ACHN (cell line): ENCODE measurements at regions not wholly inside any gene's neighbourhood (a gene's known extent, or its start where the extent isn't known, plus 50 kb on each side); places are given as distances from the start of the nearest gene placed in this dataset.

ENCODE experiments used
- DNase-seq: peaks from one replicate; pipeline ENCODE4 v3.0.0-alpha.2; 2015
- in situ Hi-C: cut with HindIII; loops from 2 replicates; pipeline ENCODE4 v1.10.0; 2017; ENCODE audit warnings: low sequenced_read_pairs, low pct_ligation_motif_present, low pct_unique_long_range_greater_than_20kb

DNA sequence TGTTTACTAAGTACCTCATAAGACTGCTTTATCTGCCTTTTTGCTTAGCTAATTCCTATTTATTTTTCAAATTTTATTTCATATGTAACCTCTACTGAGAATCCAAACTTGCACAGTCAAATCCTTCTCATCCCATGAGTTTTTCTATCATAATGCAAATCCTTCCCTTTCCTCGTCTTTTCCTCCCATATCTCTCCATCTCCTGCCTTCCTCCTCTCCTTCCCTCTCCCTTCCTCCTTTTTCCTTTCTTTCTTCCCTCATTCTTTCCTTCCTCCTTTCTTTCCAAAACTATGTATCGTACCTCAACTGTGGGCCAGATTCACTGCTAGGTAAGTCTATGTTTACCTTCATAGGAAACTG, 201.4 kb upstream of the TMTC4 start:
- no peak for DNase-seq
- in situ Hi-C loops = no loop called here

- peak; percentile 55 for DNase-seq
Observed at GRCh38 chr13:100875392-100876043, 200.9 kb upstream of the TMTC4 start.

DNA sequence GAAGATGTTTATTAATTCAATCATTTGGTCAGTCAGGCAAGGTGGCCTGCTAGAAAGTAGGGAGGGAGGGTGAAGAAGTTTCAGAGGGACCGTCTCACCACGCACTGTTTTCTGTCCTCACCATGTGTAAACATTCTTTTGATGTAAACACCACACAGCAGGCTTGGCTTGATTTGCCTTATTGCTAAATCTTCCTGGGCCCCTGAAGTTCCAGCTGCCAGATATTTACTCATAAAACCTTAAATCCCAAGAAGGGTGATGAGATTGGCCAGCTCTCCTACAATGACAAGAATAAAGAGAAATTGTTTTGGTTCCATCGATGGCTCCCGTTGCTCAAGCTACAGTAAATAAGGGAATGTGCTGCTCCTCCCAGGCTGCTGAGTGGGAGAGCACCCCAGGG, 198.2 kb upstream of the TMTC4 start:
- no peak for DNase-seq
- in situ Hi-C loops = no loop called here

More at GRCh38 chr13:100875392-100876043, 200.9 kb upstream of the TMTC4 start:
- in situ Hi-C loops = no loop called here

- in situ Hi-C loops = no loop called here
- no peak for DNase-seq
Observed at GRCh38 chr13:100870898-100871297, 196.3 kb upstream of the TMTC4 start.

- in situ Hi-C loops = no loop called here
- no peak for DNase-seq
Observed at GRCh38 chr13:100860866-100861265, 186.3 kb upstream of the TMTC4 start.

DNA sequence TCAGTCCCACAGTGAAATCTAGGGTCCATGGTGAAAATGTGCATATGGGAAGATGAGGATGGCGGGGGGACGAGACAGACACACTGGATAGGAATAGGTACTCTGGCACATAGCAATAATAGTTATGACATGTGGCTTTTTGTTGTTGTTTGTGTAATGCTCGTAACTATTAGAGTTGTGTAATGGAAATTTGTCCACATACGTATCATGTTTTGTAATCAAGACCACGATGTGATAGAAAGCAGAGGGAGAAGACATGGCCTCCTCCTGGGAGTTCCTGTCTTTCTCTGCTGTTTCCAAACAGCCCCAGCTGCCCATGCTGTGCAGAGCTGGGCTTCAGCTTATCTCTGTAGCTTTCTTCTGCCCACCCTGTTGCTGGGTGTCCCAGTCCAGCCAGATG, 185.3 kb upstream of the TMTC4 start:
- DNase-seq = no peak
- in situ Hi-C loops = no loop called here

GRCh38 chr13:100855151-100855550, 180.6 kb upstream of the TMTC4 start:
- in situ Hi-C loops = no loop called here
- DNase-seq = no peak

- DNase-seq = no peak
- in situ Hi-C loops = no loop called here
Observed at GRCh38 chr13:100854006-100854405, 179.4 kb upstream of the TMTC4 start.

- in situ Hi-C loops = no loop called here
Observed at GRCh38 chr13:100853434-100853833, 178.8 kb upstream of the TMTC4 start.

GRCh38 chr13:100852146-100852545, 177.6 kb upstream of the TMTC4 start:
- DNase-seq = no peak
- in situ Hi-C loops = no loop called here

More at GRCh38 chr13:100853434-100853833, 178.8 kb upstream of the TMTC4 start:
- DNase-seq = no peak

DNA sequence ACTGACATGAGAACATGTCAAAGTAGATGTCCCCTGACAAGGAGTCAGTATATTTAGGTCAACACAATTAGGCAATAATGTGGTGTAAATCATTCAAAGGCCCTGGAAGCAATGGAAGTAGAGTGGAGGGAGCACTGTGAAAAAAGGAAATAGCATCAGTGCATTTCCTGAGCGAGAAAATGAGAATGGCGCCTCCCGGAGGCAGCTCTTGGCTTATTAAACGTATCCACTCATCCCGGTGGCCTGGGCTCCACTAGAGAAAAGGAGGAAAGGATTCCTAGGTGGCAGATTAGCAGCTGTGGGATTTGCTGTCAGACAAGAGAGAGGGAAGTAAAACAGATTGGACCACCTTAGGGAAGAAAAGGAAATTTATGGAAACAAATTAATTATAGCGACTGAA, 173.7 kb upstream of the TMTC4 start:
- no peak for DNase-seq
- in situ Hi-C loops = no loop called here

DNA sequence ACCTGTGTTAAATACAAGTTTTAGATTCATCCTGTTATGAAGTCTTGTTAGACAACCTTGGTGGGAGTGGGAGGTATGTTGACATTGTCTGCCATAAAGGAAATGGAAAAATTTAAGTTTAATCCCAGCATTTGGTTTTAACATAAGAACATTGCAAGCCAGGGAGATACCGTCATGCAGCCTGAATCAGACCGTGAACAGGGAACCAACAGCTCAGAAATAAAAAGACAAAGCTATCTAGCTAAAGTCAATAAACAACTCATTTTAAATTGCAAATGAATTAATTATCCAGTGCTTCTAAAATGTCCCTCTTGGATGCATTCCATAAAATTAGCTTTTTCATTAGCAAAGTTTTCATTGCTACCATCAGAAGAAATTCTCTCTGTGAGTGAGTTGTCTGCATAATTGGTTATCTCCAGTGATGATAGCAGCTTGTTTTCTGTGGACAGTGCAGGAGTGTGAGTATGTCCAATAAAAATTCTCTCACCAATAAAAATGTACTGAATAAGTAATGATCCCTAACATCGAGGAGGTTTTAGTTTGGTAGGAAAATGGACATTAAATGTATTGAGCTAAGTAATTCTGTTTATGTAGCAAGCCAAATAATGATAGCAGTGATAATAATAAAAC, 170.6 kb upstream of the TMTC4 start:
- DNase-seq = no peak
- in situ Hi-C loops = no loop called here

DNA sequence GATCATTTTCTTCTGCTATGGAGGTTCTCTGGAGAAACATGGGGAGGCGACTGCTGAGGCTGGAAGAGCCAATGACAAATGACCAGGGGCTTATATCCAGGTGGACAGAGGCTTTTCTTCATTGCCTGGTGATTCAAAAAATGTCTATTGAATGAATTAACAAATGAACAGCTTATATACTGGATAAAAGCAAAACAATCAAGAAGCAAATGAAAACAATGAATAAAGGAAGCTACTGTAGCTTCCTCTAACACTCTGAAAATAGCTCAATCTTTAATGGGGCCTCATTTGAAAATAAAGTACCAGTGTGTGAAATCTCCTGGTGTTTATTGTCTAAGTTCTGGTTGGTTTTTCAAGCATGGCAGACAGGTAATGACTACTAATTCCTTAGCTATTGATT, 167.5 kb upstream of the TMTC4 start:
- no peak for DNase-seq
- in situ Hi-C loops = no loop called here

- in situ Hi-C loops = no loop called here
- DNase-seq = no peak
Observed at GRCh38 chr13:100838387-100838786, 163.8 kb upstream of the TMTC4 start.

DNA sequence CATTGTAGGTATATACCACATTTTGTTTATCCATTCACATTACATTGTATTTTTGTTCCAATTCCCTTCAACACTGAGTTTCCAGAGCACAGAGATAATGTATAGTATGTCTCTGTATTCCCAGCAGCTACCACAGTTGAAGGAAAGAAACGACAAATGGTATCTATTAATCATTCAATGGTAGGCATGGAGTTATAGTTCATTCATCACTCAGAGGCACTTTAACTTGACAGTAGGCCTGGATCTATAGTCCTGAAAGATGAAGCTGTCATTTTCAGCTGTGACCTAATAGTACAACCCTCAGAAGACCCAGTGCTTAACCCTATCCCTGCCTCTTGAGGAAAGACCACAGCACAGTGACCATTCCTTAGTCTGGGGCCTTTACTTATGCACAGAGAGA, 163.0 kb upstream of the TMTC4 start:
- DNase-seq = no peak
- in situ Hi-C loops = no loop called here

GRCh38 chr13:100836711-100837110, 162.1 kb upstream of the TMTC4 start:
- in situ Hi-C loops = no loop called here
- no peak for DNase-seq

DNA sequence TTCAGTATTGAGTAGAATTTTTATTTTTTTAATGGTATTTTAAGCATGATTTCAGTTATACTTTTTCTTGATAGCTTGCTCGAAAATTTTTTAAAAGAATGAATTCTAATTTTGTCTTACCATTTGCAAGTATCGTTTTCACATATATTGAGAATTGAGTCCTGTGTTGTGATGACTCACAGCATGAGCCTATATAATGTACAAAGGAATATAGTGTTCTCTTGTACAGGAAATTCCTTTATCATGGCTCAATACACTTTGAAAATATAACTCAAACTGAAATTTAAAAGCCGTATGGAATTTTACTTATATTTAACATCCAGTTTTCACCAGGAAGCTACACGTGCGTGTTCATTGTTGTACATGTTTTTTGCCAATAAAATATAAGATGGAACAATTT, 161.1 kb upstream of the TMTC4 start:
- in situ Hi-C loops = no loop called here
- DNase-seq = no peak

DNA sequence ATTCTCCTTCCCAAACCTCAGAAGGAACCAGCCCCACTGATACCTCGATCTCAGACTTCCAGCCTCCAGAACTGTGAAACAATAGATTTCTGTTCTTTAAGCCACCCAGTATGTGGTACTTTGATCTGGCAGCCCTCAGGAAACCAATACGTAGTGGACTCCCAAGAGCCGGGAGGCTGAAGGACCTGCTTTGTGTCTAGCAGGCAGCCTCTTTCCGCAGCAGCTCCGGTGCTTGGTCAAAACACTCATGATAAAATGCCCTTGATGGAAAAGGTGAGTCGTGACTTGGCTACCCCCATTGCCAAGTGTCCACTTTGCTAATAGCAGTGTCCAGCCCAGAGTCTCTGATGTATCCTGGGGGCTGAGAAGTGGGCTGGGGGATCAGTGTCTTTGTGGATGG, 158.8 kb upstream of the TMTC4 start:
- DNase-seq = no peak
- in situ Hi-C loops = no loop called here

- DNase-seq = peak; percentile 22
- in situ Hi-C loops = no loop called here
Observed at GRCh38 chr13:100828226-100828625, 153.6 kb upstream of the TMTC4 start.

DNA sequence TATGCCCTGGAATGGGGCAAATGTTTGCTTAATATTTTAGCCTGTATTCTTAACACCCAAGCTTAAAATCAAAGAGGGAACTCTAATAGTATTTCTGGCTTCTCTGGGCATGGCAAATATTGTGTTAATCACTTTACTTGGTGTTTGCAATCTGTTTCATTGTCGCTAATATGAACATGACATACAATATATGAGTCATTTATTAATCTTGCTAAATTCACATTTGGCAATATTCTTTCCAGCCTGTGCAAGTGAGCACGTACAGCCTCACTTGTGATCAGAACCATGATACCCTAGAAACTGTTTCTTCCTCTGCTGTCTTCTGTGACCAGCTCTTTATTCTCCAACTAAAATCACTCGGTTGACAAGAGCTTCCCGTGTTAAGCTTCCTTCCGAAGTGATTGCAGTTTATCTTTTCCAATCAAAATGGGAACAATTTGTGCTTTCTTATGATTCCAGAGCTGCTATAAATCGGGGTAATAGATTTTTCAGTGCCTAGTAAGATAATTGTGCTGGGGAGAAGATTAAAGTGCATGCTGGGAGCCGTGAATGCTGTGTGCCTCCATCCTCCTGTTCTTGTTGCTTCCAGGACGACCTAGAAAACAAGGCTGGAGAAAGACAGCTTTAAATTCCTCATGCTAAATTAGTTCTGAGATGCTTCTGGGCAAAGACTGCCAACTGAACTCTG, 153.0 kb upstream of the TMTC4 start:
- in situ Hi-C loops = no loop called here
- no peak for DNase-seq
